Keratinocyte (primary cell): ENCODE measurements at regions not wholly inside any gene's neighbourhood (a gene's known extent, or its start where the extent isn't known, plus 50 kb on each side); places are given as distances from the start of the nearest gene placed in this dataset.

ENCODE experiments used
- DNase-seq: peaks from one replicate; pipeline ENCODE4 v3.0.0-alpha.2; 2011; ENCODE audit warnings: low read depth, missing footprints, low spot score
- FAIRE-seq: peaks from 2 replicates; lab custom pipeline; 2011; peaks lifted over from hg19 to GRCh38; lab: Jason Lieb, UNC
- H2AFZ ChIP-seq: 2 replicates; pipeline ENCODE4 v1.6.0; 2012; ENCODE audit warnings: low read length, control low read depth, inconsistent platforms; ENCODE audit not compliant: control insufficient read depth
- H3K27ac ChIP-seq: 2 replicates; pipeline ENCODE4 v1.5.1; 2011; ENCODE audit warnings: low read length; ENCODE audit not compliant: control insufficient read depth, insufficient read depth
- H3K27me3 ChIP-seq: 3 replicates; pipeline ENCODE4 v1.6.0; 2011; ENCODE audit warnings: low read length; ENCODE audit not compliant: control insufficient read depth, insufficient read depth; ENCODE audit errors: extremely low read depth
- H3K36me3 ChIP-seq, 2 experiments: 2 replicates in 1 of 2; 3 replicates in 1 of 2; pipeline ENCODE4 v1.5.1; 2011; ENCODE audit warnings: low read length in 2 of 2, mild to moderate bottlenecking in 1 of 2; ENCODE audit not compliant: control insufficient read depth in 2 of 2, insufficient read depth in 2 of 2; ENCODE audit errors: extremely low read depth in 1 of 2
- H3K4me1 ChIP-seq: 3 replicates; pipeline ENCODE4 v1.5.1; 2011; ENCODE audit warnings: low read length; ENCODE audit not compliant: control insufficient read depth, insufficient read depth; ENCODE audit errors: extremely low read depth
- H3K4me2 ChIP-seq: 3 replicates; pipeline ENCODE4 v1.6.0; 2011; ENCODE audit warnings: low read depth, low read length; ENCODE audit not compliant: control insufficient read depth, insufficient read depth; ENCODE audit errors: extremely low read depth
- H3K4me3 ChIP-seq, 3 experiments: fragments of 200-600 bp in 1 of 3; sonication (generic) in 1 of 3; 2 replicates in 2 of 3; 3 replicates in 1 of 3; pipeline ENCODE4 v1.5.1; 2011 to 2016; ENCODE audit warnings: low read length in 3 of 3, mild to moderate bottlenecking in 3 of 3, control low read depth in 2 of 3, inconsistent platforms in 1 of 3, low read depth in 1 of 3, mixed read lengths in 1 of 3, mixed run types in 1 of 3, moderate library complexity in 1 of 3; ENCODE audit not compliant: control insufficient read depth in 2 of 3, insufficient read depth in 2 of 3; ENCODE audit errors: extremely low read depth in 1 of 3
- H3K79me2 ChIP-seq: 2 replicates; pipeline ENCODE4 v1.6.0; 2012; ENCODE audit warnings: low read length; ENCODE audit not compliant: control insufficient read depth, insufficient read depth
- H3K9ac ChIP-seq: 3 replicates; pipeline ENCODE4 v1.6.0; 2011; ENCODE audit warnings: low read length; ENCODE audit not compliant: control insufficient read depth, insufficient read depth; ENCODE audit errors: extremely low read depth
- H3K9me1 ChIP-seq: 3 replicates; pipeline ENCODE4 v1.6.0; 2011; ENCODE audit warnings: low read length; ENCODE audit not compliant: control insufficient read depth, insufficient read depth; ENCODE audit errors: extremely low read depth
- H3K9me3 ChIP-seq: 2 replicates; pipeline ENCODE4 v1.5.1; 2012; ENCODE audit warnings: low read depth, low read length; ENCODE audit not compliant: control insufficient read depth
- H4K20me1 ChIP-seq: 3 replicates; pipeline ENCODE4 v1.6.0; 2011; ENCODE audit warnings: low read length; ENCODE audit not compliant: control insufficient read depth, insufficient read depth; ENCODE audit errors: extremely low read depth
- EZH2 ChIP-seq: IDR thresholded peaks from one replicate; pipeline ENCODE4 v1.6.1; 2012; ENCODE audit warnings: inconsistent platforms, mild to moderate bottlenecking, low read length, moderate library complexity
- dilution Hi-C: fragments of 300-500 bp; cut with MboI; formaldehyde crosslinking; loops from one replicate; pipeline ENCODE4 v1.7.0; 2020; ENCODE audit warnings: low sequenced_read_pairs; ENCODE audit not compliant: extremely low pct_ligation_motif_present
- TF ChIP-seq, protein P1 (sequence below), 3 experiments: IDR thresholded peaks in 1 of 3; conservative IDR thresholded peaks in 1 of 3; optimal IDR thresholded peaks in 1 of 3; 2 replicates in 2 of 3; 3 replicates in 1 of 3; pipeline versions ENCODE3 to v1.5.1; 2011; ENCODE audit warnings: low read length in 3 of 3, mild to moderate bottlenecking in 3 of 3, moderate library complexity in 2 of 3, control low read depth in 1 of 3, inconsistent platforms in 1 of 3; ENCODE audit not compliant: insufficient read depth in 2 of 3; ENCODE audit errors: extremely low read depth in 1 of 3

DNA sequence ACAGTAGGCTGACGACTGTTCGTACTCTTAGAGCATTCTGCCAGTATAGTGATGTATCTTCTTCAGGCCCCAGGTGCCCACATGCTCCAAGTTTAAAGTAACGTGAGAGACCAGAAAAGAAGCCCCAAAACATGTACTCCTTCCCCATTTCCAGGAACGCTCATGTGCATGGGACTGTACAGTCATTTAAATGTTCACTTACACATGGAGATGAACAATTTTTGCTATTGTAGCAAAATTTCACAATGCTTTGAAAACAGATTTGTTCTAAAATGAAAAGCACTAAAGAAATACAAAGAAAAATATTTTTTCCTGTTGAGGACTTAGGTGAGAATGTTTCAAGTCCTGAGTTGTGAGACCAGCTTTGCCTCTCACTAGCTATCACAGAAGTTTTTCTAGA lies 269.3 kb upstream of the PRDM1 start:
- H2AFZ ChIP-seq: peak overlapping the region; percentile 75
- no peaks in the 10 kb centered on the region for H3K36me3 ChIP-seq
- H3K79me2 ChIP-seq: no peaks in the 10 kb centered on the region
- dilution Hi-C loops: no loop called here
- H3K27ac ChIP-seq: no peak overlapping the region
- no peak overlapping the region for H3K9ac ChIP-seq
- H3K27me3 ChIP-seq: no peaks in the 10 kb centered on the region
- DNase-seq (no peak), FAIRE-seq (no peak)
- TF ChIP-seq, protein P1, sequence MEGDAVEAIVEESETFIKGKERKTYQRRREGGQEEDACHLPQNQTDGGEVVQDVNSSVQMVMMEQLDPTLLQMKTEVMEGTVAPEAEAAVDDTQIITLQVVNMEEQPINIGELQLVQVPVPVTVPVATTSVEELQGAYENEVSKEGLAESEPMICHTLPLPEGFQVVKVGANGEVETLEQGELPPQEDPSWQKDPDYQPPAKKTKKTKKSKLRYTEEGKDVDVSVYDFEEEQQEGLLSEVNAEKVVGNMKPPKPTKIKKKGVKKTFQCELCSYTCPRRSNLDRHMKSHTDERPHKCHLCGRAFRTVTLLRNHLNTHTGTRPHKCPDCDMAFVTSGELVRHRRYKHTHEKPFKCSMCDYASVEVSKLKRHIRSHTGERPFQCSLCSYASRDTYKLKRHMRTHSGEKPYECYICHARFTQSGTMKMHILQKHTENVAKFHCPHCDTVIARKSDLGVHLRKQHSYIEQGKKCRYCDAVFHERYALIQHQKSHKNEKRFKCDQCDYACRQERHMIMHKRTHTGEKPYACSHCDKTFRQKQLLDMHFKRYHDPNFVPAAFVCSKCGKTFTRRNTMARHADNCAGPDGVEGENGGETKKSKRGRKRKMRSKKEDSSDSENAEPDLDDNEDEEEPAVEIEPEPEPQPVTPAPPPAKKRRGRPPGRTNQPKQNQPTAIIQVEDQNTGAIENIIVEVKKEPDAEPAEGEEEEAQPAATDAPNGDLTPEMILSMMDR (optimal IDR thresholded peaks at IDR 0.05 in 1 of 3, IDR thresholded peaks at IDR 0.05 in 1 of 3, conservative IDR thresholded peaks at IDR 0.05 in 1 of 3; ENCODE audit: extremely low read depth in 1 of 3, insufficient read depth in 2 of 3, low read length in 3 of 3): no peak
- no peak for TF ChIP-seq EZH2
- no peak overlapping the region for H3K4me3 ChIP-seq
- H3K9me1 ChIP-seq: no peaks in the 10 kb centered on the region
- no peaks in the 10 kb centered on the region for H3K9me3 ChIP-seq
- H3K4me2 ChIP-seq: no peak overlapping the region
- H3K4me1 ChIP-seq: peaks cover 4% of the 10 kb centered on the region
- no peaks in the 10 kb centered on the region for H4K20me1 ChIP-seq

DNA sequence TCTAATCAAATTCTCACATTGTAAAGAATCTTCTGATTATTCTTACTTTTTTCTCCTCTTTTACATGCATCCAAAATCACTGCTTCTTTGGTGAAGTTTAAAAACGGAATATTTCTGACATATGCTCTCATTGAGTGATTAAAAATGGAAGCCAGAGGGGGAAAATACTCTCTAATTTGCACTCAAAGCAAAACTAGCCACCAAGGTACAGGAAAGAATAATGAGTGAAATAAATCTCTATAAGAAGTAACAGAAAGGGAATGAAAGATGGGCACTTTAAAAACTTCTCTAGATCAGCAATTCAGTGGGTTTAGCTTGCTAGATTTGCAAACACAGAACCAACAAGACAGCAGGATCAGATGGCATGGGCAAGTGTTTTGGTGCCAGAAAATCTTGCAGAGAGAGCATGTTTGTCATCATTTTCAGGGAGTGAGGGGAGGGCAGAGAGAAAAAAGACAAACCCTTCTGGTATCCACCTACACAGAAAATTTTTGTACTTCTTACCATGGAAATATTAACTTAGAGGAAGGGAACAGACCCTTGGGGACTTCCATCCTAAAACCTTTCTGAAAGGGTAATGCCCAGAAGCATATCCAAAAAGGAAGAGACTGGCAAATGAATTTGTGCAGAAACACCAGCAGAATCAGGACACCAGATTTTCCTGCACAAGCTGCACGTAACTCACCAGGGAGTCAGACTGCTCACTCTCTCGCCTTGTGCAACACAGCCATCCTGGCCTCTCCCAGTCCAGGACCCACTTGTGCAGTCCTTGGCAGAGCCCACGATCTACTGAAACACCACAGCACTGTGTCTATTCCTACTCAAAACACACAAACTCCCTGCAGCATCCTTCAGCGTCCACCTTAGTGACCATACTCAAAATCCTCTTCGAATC lies 270.2 kb upstream of the PRDM1 start:
- H4K20me1 ChIP-seq: no peaks in the 10 kb centered on the region
- no peak for FAIRE-seq
- no peaks in the 10 kb centered on the region for H3K79me2 ChIP-seq
- no peak overlapping the region for H3K9ac ChIP-seq
- no peak for DNase-seq
- no peak overlapping the region for H3K4me2 ChIP-seq
- H2AFZ ChIP-seq: no peak overlapping the region
- H3K9me3 ChIP-seq: no peaks in the 10 kb centered on the region
- H3K4me1 ChIP-seq: peaks cover 11% of the 10 kb centered on the region
- no peak overlapping the region for H3K4me3 ChIP-seq
- no peak overlapping the region for H3K27ac ChIP-seq
- dilution Hi-C loops: no loop called here
- TF ChIP-seq, protein P1 (optimal IDR thresholded peaks at IDR 0.05 in 1 of 3, IDR thresholded peaks at IDR 0.05 in 1 of 3, conservative IDR thresholded peaks at IDR 0.05 in 1 of 3; ENCODE audit: extremely low read depth in 1 of 3, insufficient read depth in 2 of 3, low read length in 3 of 3): no peak
- TF ChIP-seq EZH2: no peak
- H3K27me3 ChIP-seq: no peaks in the 10 kb centered on the region
- H3K36me3 ChIP-seq: no peaks in the 10 kb centered on the region
- H3K9me1 ChIP-seq: no peaks in the 10 kb centered on the region
